ENCODE measurements at regions not wholly inside any gene's neighbourhood (a gene's known extent, or its start where the extent isn't known, plus 50 kb on each side); places are given as distances from the start of the nearest gene placed in this dataset.

- DNase-seq = no peak
- TF ChIP-seq, protein P1, sequence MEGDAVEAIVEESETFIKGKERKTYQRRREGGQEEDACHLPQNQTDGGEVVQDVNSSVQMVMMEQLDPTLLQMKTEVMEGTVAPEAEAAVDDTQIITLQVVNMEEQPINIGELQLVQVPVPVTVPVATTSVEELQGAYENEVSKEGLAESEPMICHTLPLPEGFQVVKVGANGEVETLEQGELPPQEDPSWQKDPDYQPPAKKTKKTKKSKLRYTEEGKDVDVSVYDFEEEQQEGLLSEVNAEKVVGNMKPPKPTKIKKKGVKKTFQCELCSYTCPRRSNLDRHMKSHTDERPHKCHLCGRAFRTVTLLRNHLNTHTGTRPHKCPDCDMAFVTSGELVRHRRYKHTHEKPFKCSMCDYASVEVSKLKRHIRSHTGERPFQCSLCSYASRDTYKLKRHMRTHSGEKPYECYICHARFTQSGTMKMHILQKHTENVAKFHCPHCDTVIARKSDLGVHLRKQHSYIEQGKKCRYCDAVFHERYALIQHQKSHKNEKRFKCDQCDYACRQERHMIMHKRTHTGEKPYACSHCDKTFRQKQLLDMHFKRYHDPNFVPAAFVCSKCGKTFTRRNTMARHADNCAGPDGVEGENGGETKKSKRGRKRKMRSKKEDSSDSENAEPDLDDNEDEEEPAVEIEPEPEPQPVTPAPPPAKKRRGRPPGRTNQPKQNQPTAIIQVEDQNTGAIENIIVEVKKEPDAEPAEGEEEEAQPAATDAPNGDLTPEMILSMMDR (IDR thresholded peaks at IDR 0.05; ENCODE audit: low read length) = no peak
- no peak for TF ChIP-seq EZH2phosphoT487 (IDR thresholded peaks at IDR 0.05; ENCODE audit: low read length)
- no peak for TF ChIP-seq EZH2 (optimal IDR thresholded peaks at IDR 0.05; ENCODE audit: low read depth, low read length)
- H3K4me3 ChIP-seq (ENCODE audit: low read length) = no peak overlapping the region
- no peaks in the 10 kb centered on the region for H3K36me3 ChIP-seq (replicated peaks; ENCODE audit: insufficient read depth, low read length)
- H4K20me1 ChIP-seq (ENCODE audit: insufficient read depth, low read length) = no peaks in the 10 kb centered on the region
- H2AFZ ChIP-seq (ENCODE audit: low read length) = no peak overlapping the region
- no peak overlapping the region for H3K27ac ChIP-seq (ENCODE audit: low read length)
- no peaks in the 10 kb centered on the region for H3K4me1 ChIP-seq (ENCODE audit: low read length)
- H3K9ac ChIP-seq (ENCODE audit: low read length) = no peak overlapping the region
- H3F3A ChIP-seq (ENCODE audit: insufficient read depth, low read length) = no peaks in the 10 kb centered on the region
- H3K27me3 ChIP-seq (replicated peaks; ENCODE audit: insufficient read depth, low read length) = no peaks in the 10 kb centered on the region
- no peaks in the 10 kb centered on the region for H3K79me2 ChIP-seq (ENCODE audit: low read length)
- H3K4me2 ChIP-seq (ENCODE audit: low read depth, low read length) = no peak overlapping the region
- H3K9me2 ChIP-seq (replicated peaks; ENCODE audit: insufficient read depth, low read length) = no peaks in the 10 kb centered on the region
- H3K9me3 ChIP-seq (replicated peaks; ENCODE audit: insufficient read depth, low read length) = no peaks in the 10 kb centered on the region
Observed at GRCh38 chr9:27628311-27628710, 55.0 kb upstream of the C9orf72 start.

- Histone ChIP-seq H3K9me2 (replicated peaks; ENCODE audit: insufficient read depth, low read length) (no peaks in the 10 kb centered on the region), H3F3A (ENCODE audit: insufficient read depth, low read length) (no peaks in the 10 kb centered on the region), H3K79me2 (ENCODE audit: low read length) (no peaks in the 10 kb centered on the region), H3K9me3 (replicated peaks; ENCODE audit: insufficient read depth, low read length) (no peaks in the 10 kb centered on the region), H3K4me2 (ENCODE audit: low read depth, low read length) (no peak overlapping the region), H3K4me3 (ENCODE audit: low read length) (no peak overlapping the region), H3K27ac (ENCODE audit: low read length) (no peak overlapping the region), H3K36me3 (replicated peaks; ENCODE audit: insufficient read depth, low read length) (no peaks in the 10 kb centered on the region), H3K27me3 (replicated peaks; ENCODE audit: insufficient read depth, low read length) (no peaks in the 10 kb centered on the region), H2AFZ (ENCODE audit: low read length) (no peak overlapping the region), H3K4me1 (ENCODE audit: low read length) (no peaks in the 10 kb centered on the region), H4K20me1 (ENCODE audit: insufficient read depth, low read length) (no peaks in the 10 kb centered on the region), H3K9ac (ENCODE audit: low read length) (no peak overlapping the region)
- TF ChIP-seq, protein P1 (IDR thresholded peaks at IDR 0.05; ENCODE audit: low read length) = no peak
- TF ChIP-seq EZH2phosphoT487 (IDR thresholded peaks at IDR 0.05; ENCODE audit: low read length) (no peak), EZH2 (optimal IDR thresholded peaks at IDR 0.05; ENCODE audit: low read depth, low read length) (no peak)
- DNase-seq = no peak
Observed at GRCh38 chr9:27629425-27629824, 56.1 kb upstream of the C9orf72 start.

- Histone ChIP-seq H3K27ac (ENCODE audit: low read length) (no peak overlapping the region), H3F3A (ENCODE audit: insufficient read depth, low read length) (no peaks in the 10 kb centered on the region), H4K20me1 (ENCODE audit: insufficient read depth, low read length) (no peaks in the 10 kb centered on the region), H2AFZ (ENCODE audit: low read length) (no peak overlapping the region), H3K9ac (ENCODE audit: low read length) (no peak overlapping the region), H3K27me3 (replicated peaks; ENCODE audit: insufficient read depth, low read length) (no peaks in the 10 kb centered on the region), H3K9me3 (replicated peaks; ENCODE audit: insufficient read depth, low read length) (no peaks in the 10 kb centered on the region), H3K9me2 (replicated peaks; ENCODE audit: insufficient read depth, low read length) (no peaks in the 10 kb centered on the region), H3K79me2 (ENCODE audit: low read length) (no peaks in the 10 kb centered on the region), H3K36me3 (replicated peaks; ENCODE audit: insufficient read depth, low read length) (no peaks in the 10 kb centered on the region), H3K4me3 (ENCODE audit: low read length) (no peak overlapping the region), H3K4me1 (ENCODE audit: low read length) (no peaks in the 10 kb centered on the region), H3K4me2 (ENCODE audit: low read depth, low read length) (no peak overlapping the region)
- no peak for DNase-seq
- TF ChIP-seq, protein P1 (IDR thresholded peaks at IDR 0.05; ENCODE audit: low read length) = no peak
- TF ChIP-seq EZH2phosphoT487 (IDR thresholded peaks at IDR 0.05; ENCODE audit: low read length) (no peak), EZH2 (optimal IDR thresholded peaks at IDR 0.05; ENCODE audit: low read depth, low read length) (no peak)
Observed at GRCh38 chr9:27632254-27632653, 59.0 kb upstream of the C9orf72 start.
